Right hindlimb (tissue), 1 donor: ENCODE measurements at regions not wholly inside any gene's neighbourhood (a gene's known extent, or its start where the extent isn't known, plus 50 kb on each side); places are given as distances from the start of the nearest gene placed in this dataset.

Experiments
- DNase-seq: peaks from one replicate; pipeline ENCODE4 v3.0.0-alpha.2; 2018

GRCh38 chr22:49268924-49269323 lies 558.7 kb downstream of the BRD1 start:
- no peak for DNase-seq

- DNase-seq: no peak
Observed at GRCh38 chr22:49267996-49268395, 559.7 kb downstream of the BRD1 start.

DNA sequence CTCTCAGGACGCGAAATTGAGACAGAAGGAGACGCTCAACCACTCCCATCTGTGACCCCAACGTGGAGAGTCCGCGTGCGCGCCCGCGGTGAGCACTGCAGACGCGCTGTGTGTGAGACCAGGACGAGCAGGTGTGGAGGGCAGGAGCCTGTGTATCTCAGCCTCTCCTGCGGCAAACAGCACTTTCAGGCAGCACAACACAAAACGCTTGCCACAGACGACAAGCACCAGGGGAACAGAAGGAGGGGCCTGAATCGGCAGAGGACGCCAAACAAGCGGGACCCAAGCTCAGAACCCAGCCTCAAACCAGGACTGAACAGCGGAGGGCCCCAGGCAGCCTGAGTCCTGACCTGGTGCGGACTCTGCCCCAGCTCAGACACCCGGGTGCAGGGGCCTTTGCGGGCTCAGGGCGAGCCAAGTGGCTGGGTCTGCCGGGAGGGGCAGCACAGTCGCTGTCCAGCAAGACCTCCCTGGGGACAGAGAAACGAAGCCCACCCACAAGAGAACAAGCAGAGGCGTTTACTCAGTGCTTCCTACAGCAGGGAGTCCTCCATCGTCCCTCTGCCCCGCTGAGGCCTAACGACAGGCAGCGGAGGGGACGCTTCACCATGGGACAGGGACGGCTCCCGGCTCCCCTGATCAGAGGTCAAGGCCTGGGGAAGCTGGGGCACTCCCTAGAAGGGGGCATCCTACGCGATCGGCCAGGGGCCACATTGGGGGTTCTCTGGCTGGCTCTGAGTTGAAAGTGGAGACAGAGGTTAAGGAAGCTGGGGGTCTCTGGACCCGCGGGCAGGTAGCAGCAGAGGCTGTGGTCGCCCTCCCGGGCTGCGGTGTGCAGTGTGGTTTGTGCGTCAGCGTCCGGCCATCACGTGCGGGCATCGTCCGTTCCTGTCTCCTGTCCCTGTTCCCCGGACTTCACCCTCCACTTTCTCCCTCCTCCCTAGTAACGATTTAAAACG lies 560.8 kb downstream of the BRD1 start:
- no peak for DNase-seq

DNA sequence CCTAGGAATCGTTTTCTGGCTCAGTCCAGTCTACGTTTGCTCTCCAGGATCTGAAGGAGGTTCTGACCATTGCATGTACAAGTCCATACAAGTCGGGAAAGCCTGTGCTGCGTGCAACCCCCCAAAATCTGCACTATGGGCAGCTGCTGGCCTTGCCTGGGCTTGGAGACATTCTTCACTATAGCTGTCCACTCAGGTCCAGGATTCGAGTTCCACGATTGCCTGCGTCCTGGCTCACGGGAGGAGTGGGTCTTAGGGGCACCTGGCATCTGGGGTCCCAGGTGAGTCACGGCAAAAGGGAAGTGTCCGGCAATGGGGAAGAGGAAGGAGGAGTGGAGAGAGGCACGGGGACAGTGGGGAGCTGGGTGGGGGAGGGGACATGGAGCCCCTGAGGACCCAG lies 563.0 kb downstream of the BRD1 start:
- DNase-seq: no peak

DNA sequence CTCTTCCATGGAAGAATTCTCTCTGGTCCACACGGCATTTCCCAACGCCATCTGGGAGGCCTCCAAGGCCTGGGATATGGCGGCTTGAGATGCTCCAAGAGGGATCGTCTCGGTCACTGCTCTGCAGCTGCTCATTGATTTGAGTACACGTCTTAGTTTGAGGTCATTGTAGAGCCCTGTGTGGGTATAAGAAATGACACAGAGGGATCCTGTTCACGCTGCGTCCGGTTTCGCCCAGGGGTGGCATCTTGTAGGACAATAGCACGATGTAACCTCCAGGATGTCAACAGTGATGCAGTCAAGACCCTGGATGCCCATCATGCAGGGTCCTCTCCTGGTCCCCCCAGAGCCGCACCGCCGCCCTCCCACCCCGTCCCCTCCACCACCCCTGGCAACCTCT lies 564.6 kb downstream of the BRD1 start:
- no peak for DNase-seq

GRCh38 chr22:49262167-49262566 lies 565.5 kb downstream of the BRD1 start:
- no peak for DNase-seq

GRCh38 chr22:49261616-49262015 lies 566.1 kb downstream of the BRD1 start:
- DNase-seq: no peak

GRCh38 chr22:49260681-49261580 lies 566.7 kb downstream of the BRD1 start:
- no peak for DNase-seq

- DNase-seq: no peak
Observed at GRCh38 chr22:49259839-49260615, 567.6 kb downstream of the BRD1 start.

GRCh38 chr22:49258107-49259010 lies 569.3 kb downstream of the BRD1 start:
- DNase-seq: no peak

- no peak for DNase-seq
Observed at GRCh38 chr22:49257551-49257961, 570.1 kb downstream of the BRD1 start.

DNA sequence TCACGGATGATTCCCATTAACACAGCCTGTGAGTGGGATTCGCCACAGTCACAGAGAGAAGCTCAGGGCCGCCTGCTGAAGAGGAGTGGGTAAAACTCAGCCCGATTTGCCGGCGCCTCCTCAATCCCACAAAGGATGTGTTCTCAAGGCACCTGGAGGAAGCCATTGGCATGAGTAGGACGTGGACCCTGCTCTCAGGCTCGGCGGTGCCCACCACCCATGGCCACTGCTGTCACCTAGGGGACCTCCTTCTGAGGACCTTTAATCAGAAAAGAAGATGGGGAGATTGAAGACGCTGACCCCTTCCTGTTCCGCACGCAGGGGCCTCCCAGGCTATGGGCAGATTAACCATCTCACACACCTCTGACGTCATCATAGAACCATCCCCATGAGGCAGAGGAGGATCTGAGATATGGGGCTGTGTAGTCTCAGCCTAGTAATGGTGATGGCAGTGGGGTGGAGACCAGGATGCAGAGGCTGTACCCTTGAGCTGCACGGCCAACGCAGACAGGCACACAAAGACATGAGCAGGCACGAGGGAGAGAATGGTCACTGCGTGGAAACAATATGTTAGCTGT lies 571.8 kb downstream of the BRD1 start:
- no peak for DNase-seq

GRCh38 chr22:49255154-49255553 lies 572.5 kb downstream of the BRD1 start:
- DNase-seq: no peak

DNA sequence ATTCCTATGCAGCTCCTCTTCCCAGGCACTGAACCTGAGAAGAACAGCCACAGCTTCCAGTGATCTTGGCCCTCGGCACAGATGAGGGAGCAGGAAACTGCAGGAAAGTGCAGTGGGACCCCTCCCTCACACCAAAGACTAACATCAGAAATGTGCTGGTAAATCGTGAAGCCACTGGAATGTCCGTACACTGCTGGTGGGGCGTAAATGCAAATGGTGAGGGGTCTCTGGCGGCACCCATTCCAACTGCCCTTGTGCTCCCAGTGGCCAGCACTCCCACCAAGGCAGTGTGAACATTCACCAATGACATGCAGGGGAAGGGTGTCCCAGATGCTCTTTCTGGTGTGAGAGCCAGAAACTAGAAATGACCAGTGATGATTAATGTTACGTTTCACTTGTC lies 574.0 kb downstream of the BRD1 start:
- no peak for DNase-seq

DNA sequence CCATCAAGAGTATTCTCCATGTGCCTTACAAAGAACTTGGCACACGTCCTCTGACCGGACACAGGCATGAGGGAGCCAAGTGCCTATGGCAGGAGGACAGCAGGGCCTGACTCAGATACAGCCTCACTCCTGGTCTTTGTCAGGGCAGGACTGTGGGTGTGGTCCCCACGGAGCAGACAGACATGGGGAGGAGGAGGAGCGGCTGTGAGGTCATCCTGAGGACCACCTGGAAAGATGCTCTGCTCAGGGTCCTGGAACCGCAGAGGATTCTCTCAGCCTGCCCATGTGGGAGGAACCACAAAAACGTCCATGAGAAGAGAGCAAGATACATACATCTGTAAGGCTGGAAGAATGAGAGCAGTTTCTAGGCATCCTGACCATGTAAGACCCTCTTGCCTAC lies 576.3 kb downstream of the BRD1 start:
- DNase-seq: no peak

DNA sequence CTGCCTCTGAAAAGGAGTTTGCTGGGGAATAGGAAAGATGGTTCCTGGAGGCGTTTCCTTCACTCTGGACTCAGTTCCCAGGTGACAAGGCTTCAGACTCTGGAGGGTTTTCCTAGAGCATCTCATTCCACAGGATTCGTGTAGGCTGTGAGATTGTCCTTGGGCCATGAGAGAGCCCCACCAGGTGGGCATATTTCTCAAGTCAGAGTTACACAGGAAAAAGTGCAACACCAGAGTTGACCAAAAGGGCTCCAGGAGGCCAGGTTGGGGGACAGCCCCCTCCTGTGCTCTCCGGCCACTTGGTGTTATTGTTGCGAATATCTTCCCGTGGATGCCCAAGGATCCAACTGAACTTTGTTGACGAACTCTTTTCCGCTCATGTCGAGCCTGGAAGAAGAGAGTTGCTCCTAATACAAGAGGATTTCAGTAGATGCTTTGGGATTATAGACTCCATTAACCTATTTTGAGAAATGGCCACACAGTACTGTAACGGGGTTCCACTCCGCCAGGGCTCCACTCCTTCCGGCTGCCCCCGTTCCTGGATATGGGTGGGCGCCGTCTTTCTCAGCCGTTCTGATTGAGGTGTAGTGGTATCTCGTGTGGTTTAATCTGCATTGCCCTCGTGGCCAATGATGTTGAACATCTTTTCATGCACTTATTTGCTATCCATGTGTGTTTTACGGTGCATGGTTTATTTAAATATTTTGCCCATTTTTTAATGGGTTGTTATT lies 580.3 kb downstream of the BRD1 start:
- DNase-seq: no peak

DNA sequence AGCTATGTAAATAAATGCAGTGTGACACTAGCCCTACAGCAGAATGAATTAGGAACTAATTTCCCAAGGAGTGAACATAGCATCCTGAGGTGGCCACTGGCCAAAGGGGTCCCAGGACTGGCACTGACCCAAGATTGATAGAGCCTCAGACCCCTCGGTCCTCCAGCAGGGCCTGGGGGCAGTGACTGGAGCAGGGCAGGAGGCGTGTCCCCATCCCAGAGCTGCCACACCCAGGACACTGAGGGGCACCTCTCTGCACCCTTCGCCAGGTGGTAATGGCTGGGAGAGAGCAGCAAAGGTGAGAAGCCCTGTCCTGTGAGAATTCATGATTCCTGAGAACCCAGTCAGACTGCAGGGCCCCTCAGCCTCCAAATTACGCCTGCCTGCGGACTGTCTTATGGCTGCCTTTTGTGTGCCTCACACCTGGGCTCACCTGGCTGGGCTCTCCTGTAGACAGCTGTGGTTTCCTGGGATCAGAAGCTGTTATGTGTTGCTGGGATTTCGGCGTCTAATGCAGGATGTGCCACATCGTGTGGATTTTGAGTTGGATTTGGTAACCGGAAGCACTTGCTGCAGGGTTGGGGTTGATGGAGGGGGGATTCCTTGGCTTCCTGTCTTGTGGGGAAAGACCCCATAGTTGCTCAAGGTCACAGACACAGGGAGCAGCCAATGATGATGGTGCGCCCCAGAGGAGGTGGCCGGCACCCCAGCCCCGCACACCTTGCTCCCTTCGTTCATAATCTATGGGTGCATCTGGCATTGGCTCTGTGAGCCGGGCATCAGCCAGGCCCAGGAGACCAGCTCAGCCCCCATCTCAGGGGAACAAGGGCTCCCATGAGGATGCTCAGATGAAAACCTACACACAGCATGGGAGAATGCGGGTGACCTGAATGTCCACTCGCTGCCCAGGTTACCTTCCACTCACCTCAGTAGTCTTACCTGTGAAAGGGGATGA lies 582.9 kb downstream of the BRD1 start:
- no peak for DNase-seq

DNA sequence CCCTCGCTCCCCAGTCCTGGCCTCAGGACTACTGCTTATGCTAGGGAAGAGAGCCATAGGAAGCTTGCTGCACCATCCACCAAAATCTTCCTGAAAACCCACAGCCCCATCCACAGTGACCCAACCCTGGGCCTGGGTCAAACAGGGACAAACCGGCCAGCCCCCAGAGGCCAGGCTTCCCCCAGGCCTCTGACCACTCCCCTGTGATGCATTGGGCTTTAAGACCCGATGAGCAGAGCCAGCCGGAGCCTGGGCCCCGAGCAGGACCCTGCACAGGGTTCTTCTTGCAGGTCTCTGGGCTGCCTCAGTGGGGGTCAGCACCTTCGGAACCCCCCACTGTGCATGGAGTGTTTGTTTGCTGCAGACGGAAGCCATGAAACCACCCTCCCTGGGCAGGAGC lies 583.7 kb downstream of the BRD1 start:
- no peak for DNase-seq

DNA sequence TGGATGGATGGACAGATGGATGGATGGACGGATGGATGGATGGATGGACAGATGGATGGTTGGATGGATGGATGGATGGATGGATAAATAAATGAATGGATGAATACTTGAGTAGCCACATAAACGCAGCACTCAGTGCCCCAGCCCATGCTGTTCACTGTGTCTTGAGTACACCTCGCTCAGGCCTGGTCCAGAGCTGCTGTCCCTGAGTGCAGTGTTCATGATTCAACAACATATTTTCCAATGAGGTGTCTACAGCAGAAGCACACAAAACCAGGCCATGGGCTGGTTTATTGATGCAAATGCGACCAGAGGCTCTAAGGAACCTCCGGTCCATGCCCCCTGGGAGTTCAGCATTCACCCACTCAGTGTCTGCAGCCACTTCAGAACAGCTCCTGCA lies 584.3 kb downstream of the BRD1 start:
- no peak for DNase-seq

GRCh38 chr22:49242480-49242879 lies 585.2 kb downstream of the BRD1 start:
- no peak for DNase-seq
